ENCODE measurements at regions not wholly inside any gene's neighbourhood (a gene's known extent, or its start where the extent isn't known, plus 50 kb on each side); places are given as distances from the start of the nearest gene placed in this dataset.
"Not testable (repeated sequence)": the region's sequence is repeated elsewhere in the genome, so short reads cannot be mapped to it uniquely, and the experiment has no call there.

DNA sequence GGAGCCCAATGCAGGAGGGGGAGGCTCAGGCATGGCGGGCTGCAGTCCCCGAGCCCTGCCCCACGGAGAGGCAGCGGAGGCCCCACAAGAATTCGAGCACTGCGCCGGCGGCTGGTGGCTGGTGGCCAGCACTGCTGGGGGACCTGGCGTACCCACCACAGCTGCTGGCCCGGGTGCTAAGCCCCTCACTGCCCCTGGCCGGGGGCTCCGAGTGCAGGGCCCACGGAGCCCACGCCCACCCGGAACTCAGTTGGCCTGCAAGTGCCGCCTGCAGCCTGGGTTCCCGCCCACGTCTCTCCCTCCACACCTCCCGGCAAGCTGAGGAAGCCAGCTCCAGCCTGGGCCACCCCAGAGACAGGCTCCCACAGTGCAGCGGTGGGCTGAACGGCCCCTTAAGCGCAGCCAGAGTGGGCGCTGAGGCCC is 780.3 kb downstream of the DTWD2 start:
- FAIRE-seq: no peak

DNA sequence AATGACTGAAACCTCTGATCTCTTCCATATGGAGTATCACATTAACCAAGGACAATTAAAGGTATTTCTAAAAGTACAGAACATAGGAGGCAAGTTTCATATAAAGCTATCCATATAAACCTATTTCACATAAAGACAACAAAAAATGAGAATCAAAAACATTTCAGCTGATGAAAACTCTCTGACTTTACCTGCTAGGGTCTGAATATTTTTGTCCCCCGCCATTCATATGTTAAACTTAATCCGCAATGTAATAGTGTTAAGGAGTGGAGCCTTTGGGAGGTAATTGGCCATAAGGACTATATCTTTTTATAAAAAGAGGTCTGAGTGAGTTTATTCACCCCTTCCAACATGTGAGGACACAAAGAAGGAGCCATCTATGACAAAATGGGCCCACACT is 788.5 kb downstream of the DTWD2 start:
- FAIRE-seq (no peak), DNase-seq (ENCODE audit: low spot score) (no peak)

More for the DNA sequence above, 780.3 kb downstream of the DTWD2 start:
- no peak for DNase-seq (ENCODE audit: low spot score)

GRCh38 chr5:118196229-118196628 is 792.1 kb downstream of the DTWD2 start:
- DNase-seq (ENCODE audit: low spot score) (no peak), FAIRE-seq (no peak)

- FAIRE-seq: no peak
- no peak for DNase-seq (ENCODE audit: low spot score)
These were observed 793.1 kb downstream of the DTWD2 start for GRCh38 chr5:118195211-118195610.

DNA sequence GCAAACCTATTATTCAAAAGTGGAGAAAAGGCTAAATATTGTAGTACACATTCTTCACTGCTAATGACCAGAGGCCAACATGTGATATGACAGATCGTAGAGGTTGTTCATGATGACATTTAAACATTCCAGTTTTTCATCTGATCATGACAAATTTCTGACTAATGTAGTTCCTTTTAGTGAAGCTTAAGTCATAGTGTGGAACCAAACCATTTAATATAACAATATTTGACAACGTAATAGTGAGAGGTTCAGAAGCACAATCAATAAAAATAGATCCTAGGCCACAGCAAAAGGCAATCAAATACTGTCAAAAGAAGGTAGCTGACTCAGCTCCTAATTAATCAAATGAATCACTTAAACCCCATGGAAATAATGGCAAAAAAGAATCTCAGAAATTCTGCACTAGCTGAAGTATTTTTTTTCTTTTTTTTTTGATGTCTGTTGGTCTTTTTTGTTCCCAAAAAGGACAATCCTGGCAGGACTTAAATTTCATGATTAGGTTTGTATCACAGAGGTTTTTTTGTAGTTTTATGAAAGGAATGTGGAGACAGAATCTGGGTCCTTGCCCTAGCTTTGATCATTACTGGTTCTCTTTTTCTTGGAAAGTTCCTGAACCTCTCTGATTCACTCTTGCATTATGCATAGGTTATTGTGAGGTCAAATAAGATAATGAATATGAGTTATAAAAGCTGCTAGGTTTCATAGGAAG is 795.0 kb downstream of the DTWD2 start:
- FAIRE-seq (no peak), DNase-seq (ENCODE audit: low spot score) (no peak)

DNA sequence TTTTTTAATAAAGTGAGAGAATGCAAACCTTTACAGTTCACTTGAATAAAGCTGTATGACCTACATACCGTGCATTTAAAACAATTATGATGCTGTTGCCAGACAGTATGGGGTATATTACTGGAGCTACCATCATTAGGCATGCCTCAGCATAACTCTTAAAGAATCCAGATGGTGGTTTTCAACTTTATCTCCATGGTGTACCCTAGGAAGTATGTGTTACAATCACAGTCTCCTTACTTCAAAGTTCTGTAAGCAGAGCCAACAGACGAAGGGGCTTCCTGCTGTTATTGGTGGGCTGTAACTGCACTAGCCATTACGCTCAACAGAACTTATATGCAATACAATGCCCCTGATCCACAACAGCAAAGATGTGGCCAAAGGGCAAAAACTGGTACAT is 803.3 kb downstream of the DTWD2 start:
- no peak for FAIRE-seq
- no peak for DNase-seq (ENCODE audit: low spot score)

DNA sequence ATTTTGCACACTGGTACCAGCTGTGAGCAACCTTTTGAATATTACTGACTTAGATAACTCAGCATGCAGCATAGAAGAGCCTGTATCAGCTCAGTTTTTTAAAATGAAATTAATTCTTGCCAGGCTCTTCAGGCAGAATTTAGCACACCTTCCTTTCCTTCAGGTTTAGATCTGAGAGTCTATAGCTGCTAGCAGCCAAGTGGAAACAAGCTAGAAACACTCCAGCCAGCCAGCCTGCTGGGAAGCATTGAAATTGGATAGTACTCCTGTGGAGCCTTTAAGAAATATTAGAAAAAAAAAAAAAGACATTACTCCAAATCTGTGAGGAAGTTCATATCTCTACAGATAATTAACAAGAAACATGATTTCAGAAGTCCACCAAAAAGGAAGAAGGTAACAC is 812.2 kb downstream of the DTWD2 start:
- no peak for FAIRE-seq
- no peak for DNase-seq (ENCODE audit: low spot score)

- no peak for FAIRE-seq
These were observed 813.7 kb downstream of the DTWD2 start for GRCh38 chr5:118174671-118175070.

GRCh38 chr5:118173340-118173739 is 815.0 kb downstream of the DTWD2 start:
- DNase-seq (ENCODE audit: low spot score): no peak
- no peak for FAIRE-seq

More at GRCh38 chr5:118174671-118175070, 813.7 kb downstream of the DTWD2 start:
- DNase-seq (ENCODE audit: low spot score): no peak

GRCh38 chr5:118165619-118166018 is 822.7 kb downstream of the DTWD2 start:
- no peak for FAIRE-seq
- no peak for DNase-seq (ENCODE audit: low spot score)

GRCh38 chr5:118156181-118156580 is 832.2 kb downstream of the DTWD2 start:
- no peak for DNase-seq (ENCODE audit: low spot score)
- FAIRE-seq: no peak

- no peak for FAIRE-seq
- DNase-seq (ENCODE audit: low spot score): no peak
These were observed 841.5 kb downstream of the DTWD2 start for GRCh38 chr5:118146824-118147223.

GRCh38 chr5:118144540-118144939 is 843.8 kb downstream of the DTWD2 start:
- no peak for FAIRE-seq

GRCh38 chr5:118139361-118139760 is 849.0 kb downstream of the DTWD2 start:
- no peak for FAIRE-seq
- no peak for DNase-seq (ENCODE audit: low spot score)

More at GRCh38 chr5:118144540-118144939, 843.8 kb downstream of the DTWD2 start:
- no peak for DNase-seq (ENCODE audit: low spot score)

DNA sequence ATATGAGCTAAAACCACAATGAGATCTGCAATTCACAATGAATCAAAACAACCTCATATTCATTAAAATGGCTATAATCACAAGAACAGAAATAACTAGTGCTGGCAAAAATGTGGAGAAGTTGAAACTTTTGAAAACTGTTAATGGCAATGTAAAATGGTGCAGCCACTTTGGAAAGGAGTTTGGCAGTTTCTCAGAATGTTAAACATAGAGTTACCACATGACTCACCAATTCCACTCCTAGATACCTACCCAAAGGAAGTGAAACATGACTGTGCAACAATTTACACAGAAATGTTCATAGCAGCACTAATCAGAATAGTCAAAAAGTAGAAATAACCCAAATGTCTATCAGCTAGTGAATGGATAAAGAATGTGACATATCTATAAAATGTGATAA is 862.2 kb downstream of the DTWD2 start:
- FAIRE-seq (no peak), DNase-seq (ENCODE audit: low spot score) (no peak)

- FAIRE-seq (no peak), DNase-seq (ENCODE audit: low spot score) (no peak)
These were observed 862.7 kb downstream of the DTWD2 start for GRCh38 chr5:118125687-118126086.

DNA sequence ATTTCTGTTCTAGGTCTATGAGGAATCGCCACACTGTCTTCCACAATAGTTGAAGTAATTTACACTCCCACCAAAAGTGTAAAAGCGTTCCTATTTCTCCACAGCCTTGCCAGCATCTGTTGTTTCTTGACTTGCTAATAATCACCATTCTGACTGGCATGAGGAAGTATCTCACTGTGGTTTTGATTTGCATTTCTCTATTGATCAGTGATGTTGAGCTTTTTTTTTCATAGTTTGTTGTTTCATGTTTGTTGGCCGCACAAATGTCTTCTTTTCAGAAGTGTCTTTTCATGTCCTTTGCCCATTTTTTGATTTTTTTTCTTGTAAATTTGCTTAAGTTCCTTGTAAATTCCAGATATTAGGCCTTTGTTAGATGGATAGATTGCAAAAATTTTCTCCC is 867.1 kb downstream of the DTWD2 start:
- FAIRE-seq (no peak), DNase-seq (ENCODE audit: low spot score) (no peak)

DNA sequence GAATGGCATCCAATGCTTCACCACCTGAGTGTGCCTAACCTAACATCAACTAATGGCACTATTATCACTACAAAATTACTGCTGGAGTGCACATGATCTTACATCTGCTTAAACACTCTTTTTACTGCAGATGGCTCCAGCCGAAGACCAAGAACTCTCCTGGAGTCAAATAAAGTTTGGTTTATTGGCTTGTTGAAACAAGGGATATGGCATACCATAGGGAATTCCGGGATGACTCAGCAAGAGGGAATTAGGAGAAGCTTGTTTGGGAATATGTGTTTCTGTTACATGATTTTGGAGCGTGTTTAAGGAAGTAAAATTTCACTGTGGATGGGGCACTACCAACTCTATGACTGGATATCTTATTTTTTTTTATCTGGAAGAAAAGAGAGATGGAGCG is 872.6 kb downstream of the DTWD2 start:
- FAIRE-seq (no peak), DNase-seq (ENCODE audit: low spot score) (no peak)

GRCh38 chr5:118111956-118112355 is 876.4 kb downstream of the DTWD2 start:
- DNase-seq (ENCODE audit: low spot score) (no peak), FAIRE-seq (no peak)

DNA sequence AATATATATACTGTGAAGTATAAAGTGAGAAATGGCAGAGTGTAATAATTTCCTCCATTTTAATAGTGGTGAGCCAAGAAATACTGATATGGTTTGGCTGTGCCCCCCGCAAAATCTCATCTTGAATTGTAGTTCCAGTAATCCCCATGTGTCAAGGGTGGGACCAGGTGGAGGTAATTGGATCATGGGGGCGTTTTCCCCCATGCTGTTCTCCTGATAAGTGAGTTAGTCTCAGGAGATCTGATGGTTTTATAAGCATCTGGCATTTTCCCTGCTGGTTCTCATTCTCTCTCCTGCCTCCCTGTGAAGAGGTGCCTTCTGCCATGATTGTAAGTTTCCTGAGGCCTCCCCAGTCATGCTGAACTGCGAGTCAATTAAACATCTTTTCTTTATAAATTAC is 881.1 kb downstream of the DTWD2 start:
- not testable (repeated sequence) for DNase-seq (ENCODE audit: low spot score); FAIRE-seq

DNA sequence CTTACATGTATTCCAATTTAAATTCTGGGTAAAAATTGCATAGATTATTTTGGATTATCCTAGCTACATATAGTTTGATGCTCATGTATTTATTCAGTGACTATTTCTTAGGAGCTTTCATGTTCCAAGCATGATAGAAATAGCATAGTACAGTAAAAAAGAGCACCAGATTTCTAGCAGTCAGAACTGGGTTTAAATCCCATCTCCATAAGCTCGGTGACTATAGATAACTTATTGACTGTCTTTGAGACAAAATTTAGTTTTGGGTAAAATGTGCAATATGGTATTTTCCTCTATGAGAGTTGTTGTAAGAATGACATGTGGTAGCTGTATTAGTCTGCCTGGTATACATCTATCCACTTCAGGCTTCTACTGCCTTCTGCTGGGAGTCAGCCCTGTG is 889.6 kb downstream of the DTWD2 start:
- no peak for FAIRE-seq
- DNase-seq (ENCODE audit: low spot score): no peak

DNA sequence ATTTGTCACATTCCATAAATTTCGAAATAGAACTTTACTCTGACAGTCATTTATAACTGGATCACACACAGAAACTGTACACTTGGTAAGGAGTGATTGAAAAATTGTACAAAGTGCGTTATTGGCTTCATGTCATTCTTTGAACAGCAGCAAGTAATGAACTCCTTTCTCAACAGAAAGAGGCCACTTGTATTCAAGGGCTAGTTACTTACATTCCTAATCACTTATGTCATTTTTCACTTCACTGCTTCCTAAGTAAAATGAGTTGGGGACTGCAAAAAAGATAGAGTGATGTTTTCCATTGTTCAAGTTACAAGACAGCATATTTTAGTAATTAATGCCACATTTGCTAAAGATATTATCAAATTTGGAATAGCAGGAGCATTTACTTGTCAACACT is 893.2 kb downstream of the DTWD2 start:
- DNase-seq (ENCODE audit: low spot score): no peak
- no peak for FAIRE-seq

GRCh38 chr5:118088448-118088847 is 899.9 kb downstream of the DTWD2 start:
- FAIRE-seq (no peak), DNase-seq (ENCODE audit: low spot score) (no peak)

DNA sequence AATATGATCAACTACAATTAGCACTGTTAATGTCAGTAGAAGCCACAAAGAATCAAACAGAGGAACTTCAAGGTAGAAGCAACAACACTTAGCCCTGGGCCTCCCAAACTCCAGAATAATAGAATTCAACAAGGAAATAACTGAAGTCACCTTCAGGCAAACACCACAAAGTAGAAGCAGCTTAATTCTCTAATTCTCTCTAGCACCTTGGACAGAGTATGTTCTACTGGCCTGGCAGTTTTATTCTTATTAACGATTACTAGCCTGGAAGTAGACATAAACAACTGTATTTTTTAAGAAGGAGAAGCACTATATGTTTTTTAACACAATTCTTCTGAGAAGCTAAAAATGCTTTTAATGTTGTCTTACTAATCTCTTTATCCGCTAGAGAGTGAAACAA is 911.9 kb downstream of the DTWD2 start:
- FAIRE-seq (no peak), DNase-seq (ENCODE audit: low spot score) (no peak)

Measured in RCC 7860 (cell line).